ENCODE measurements at regions not wholly inside any gene's neighbourhood (a gene's known extent, or its start where the extent isn't known, plus 50 kb on each side); places are given as distances from the start of the nearest gene placed in this dataset.

DNA sequence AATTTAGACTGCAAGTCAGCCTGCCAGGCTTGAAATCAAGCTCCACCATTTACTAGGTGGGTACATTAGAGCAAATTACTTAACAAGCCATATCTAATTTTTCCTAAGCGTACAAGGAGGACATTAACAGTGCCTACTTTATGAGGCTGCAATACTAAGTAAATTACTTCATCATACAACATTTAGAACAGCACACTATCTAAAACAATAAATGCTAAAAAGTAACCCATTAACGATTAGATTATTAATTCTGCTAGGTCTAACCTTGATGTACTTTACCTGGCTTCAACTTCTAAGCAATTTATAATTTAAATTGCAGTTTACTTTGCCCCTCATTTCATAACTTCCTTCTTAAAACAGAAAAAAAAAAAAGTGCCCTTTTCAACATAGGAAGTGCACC lies 1155.6 kb upstream of the NCAM2 start:
- 86 to 100% methylated on average over 2 of the region's 2 CpGs for WGBS, 2 experiments (ENCODE audit: insufficient coverage in 1 of 2, insufficient read length in 1 of 2)
- H3K27ac Mint-ChIP-seq, result no peak overlapping the region
- H3K36me3 Mint-ChIP-seq (ENCODE audit: low read depth), result no peaks in the 10 kb centered on the region
- Histone ChIP-seq H3K36me3 (ENCODE audit: control insufficient read depth, insufficient read depth, low read length) (no peaks in the 10 kb centered on the region), H3K9ac (ENCODE audit: extremely low read depth, low read length, poor library complexity, severe bottlenecking) (no peak overlapping the region), H3K27me3 (ENCODE audit: control insufficient read depth, insufficient read depth, low read length, poor library complexity, severe bottlenecking) (no peaks in the 10 kb centered on the region), H3K9me3 (ENCODE audit: control insufficient read depth, low read length) (no peaks in the 10 kb centered on the region), H3K4me1 (ENCODE audit: control insufficient read depth, insufficient read depth, low read length) (no peaks in the 10 kb centered on the region), H3K4me3 (ENCODE audit: low read length) (no peak overlapping the region), H3K27ac (ENCODE audit: low read depth, low read length) (no peak overlapping the region)
- TF ChIP-seq, protein P1, sequence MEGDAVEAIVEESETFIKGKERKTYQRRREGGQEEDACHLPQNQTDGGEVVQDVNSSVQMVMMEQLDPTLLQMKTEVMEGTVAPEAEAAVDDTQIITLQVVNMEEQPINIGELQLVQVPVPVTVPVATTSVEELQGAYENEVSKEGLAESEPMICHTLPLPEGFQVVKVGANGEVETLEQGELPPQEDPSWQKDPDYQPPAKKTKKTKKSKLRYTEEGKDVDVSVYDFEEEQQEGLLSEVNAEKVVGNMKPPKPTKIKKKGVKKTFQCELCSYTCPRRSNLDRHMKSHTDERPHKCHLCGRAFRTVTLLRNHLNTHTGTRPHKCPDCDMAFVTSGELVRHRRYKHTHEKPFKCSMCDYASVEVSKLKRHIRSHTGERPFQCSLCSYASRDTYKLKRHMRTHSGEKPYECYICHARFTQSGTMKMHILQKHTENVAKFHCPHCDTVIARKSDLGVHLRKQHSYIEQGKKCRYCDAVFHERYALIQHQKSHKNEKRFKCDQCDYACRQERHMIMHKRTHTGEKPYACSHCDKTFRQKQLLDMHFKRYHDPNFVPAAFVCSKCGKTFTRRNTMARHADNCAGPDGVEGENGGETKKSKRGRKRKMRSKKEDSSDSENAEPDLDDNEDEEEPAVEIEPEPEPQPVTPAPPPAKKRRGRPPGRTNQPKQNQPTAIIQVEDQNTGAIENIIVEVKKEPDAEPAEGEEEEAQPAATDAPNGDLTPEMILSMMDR (conservative IDR thresholded peaks at IDR 0.05), result no peak
- H3K9me3 Mint-ChIP-seq, result no peaks in the 10 kb centered on the region
- DNase-seq, result no peak
- H3K4me3 Mint-ChIP-seq, result no peak overlapping the region
- no peaks in the 10 kb centered on the region for H3K27me3 Mint-ChIP-seq (ENCODE audit: insufficient read depth)
- H3K4me1 Mint-ChIP-seq, result no peaks in the 10 kb centered on the region

GRCh38 chr21:19844334-19844733 lies 1153.9 kb upstream of the NCAM2 start:
- Histone ChIP-seq H3K4me1 (ENCODE audit: control insufficient read depth, insufficient read depth, low read length) (no peaks in the 10 kb centered on the region), H3K9ac (ENCODE audit: extremely low read depth, low read length, poor library complexity, severe bottlenecking) (no peak overlapping the region), H3K36me3 (ENCODE audit: control insufficient read depth, insufficient read depth, low read length) (no peaks in the 10 kb centered on the region), H3K27me3 (ENCODE audit: control insufficient read depth, insufficient read depth, low read length, poor library complexity, severe bottlenecking) (no peaks in the 10 kb centered on the region), H3K9me3 (ENCODE audit: control insufficient read depth, low read length) (no peaks in the 10 kb centered on the region), H3K4me3 (ENCODE audit: low read length) (no peak overlapping the region), H3K27ac (ENCODE audit: low read depth, low read length) (no peak overlapping the region)
- Mint-ChIP-seq H3K4me3 (no peak overlapping the region), H3K36me3 (ENCODE audit: low read depth) (no peaks in the 10 kb centered on the region), H3K27ac (no peak overlapping the region), H3K27me3 (ENCODE audit: insufficient read depth) (no peaks in the 10 kb centered on the region), H3K9me3 (no peaks in the 10 kb centered on the region), H3K4me1 (no peaks in the 10 kb centered on the region)
- 88% methylated on average over 2 of the region's 2 CpGs; no CpG with 5 or more reads in 1 of the 2 experiments for WGBS, 2 experiments (ENCODE audit: insufficient coverage in 1 of 2, insufficient read length in 1 of 2)
- TF ChIP-seq, protein P1 (conservative IDR thresholded peaks at IDR 0.05), result no peak
- no peak for DNase-seq

- no peaks in the 10 kb centered on the region for H3K36me3 Mint-ChIP-seq (ENCODE audit: low read depth)
These were observed 1148.1 kb upstream of the NCAM2 start for GRCh38 chr21:19850157-19850556.

More at GRCh38 chr21:19850157-19850556, 1148.1 kb upstream of the NCAM2 start:
- Histone ChIP-seq H3K27ac (ENCODE audit: low read depth, low read length) (no peak overlapping the region), H3K27me3 (ENCODE audit: control insufficient read depth, insufficient read depth, low read length, poor library complexity, severe bottlenecking) (no peaks in the 10 kb centered on the region), H3K9me3 (ENCODE audit: control insufficient read depth, low read length) (no peaks in the 10 kb centered on the region), H3K9ac (ENCODE audit: extremely low read depth, low read length, poor library complexity, severe bottlenecking) (no peak overlapping the region), H3K36me3 (ENCODE audit: control insufficient read depth, insufficient read depth, low read length) (no peaks in the 10 kb centered on the region), H3K4me1 (ENCODE audit: control insufficient read depth, insufficient read depth, low read length) (no peaks in the 10 kb centered on the region), H3K4me3 (ENCODE audit: low read length) (no peak overlapping the region)
- Mint-ChIP-seq H3K27ac (no peak overlapping the region), H3K27me3 (ENCODE audit: insufficient read depth) (no peaks in the 10 kb centered on the region), H3K9me3 (no peaks in the 10 kb centered on the region), H3K4me1 (no peaks in the 10 kb centered on the region), H3K4me3 (no peak overlapping the region)
- TF ChIP-seq, protein P1 (conservative IDR thresholded peaks at IDR 0.05), result no peak
- WGBS, 2 experiments (ENCODE audit: insufficient coverage in 1 of 2, insufficient read length in 1 of 2), result 80 to 91% methylated on average over 1 of the region's 1 CpG
- no peak for DNase-seq

Measured in endodermal cell (in vitro differentiated cells).